Middle frontal gyrus (tissue), 1 donor: ENCODE measurements at regions not wholly inside any gene's neighbourhood (a gene's known extent, or its start where the extent isn't known, plus 50 kb on each side); places are given as distances from the start of the nearest gene placed in this dataset.

Experiments
- DNase-seq: peaks from one replicate; pipeline ENCODE4 v3.0.0-alpha.2; 2015; ENCODE audit warnings: low spot score; ENCODE audit errors: extremely low spot score

DNA sequence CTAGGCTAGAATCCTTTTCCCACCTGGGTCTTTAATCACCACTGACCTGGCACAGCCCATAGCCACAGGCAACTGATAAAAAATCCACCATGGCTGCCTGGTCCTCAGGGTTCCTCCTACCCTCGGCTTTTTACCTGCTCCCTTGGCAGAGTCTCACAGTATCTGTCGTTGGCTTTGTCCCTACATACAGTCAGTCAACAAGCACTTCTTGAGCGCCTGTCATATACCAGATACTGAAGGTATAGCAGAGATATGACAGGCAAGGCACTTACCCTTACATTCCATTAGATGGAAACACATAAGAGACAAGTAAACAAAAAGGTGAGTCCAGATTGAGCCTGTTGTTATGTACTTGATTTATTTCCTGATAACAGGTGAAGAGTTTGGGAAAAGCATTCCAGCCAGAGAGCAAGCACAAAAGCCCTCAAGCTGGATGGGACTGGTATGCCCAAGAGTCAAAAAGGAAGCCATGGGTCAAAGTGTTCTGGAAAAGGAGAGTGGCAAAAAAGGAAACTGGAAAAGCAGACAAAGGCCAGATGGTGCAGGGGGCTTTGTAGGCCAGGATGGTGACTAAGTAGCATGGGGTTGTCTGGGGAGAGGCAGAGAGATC, 247.0 kb downstream of the CHD9NB start:
- no peak for DNase-seq

DNA sequence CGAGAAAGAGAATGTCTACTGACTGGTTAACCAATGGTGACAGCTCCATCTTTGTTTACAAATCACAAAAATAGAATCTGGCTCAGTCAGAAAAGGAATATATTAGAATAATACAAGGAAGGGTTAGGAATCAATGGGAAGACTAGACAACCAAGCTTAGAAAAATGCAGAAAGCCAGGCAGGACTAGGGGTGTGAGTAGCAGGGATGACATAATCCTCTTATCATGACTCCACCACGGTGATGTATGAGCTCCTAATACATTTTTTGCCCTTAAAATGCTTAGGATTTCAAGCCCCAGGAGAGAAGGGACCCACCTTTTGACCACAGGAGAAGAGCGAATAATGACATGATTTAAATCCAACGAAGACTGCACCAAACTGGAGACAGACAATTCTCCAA, 252.3 kb downstream of the CHD9NB start:
- no peak for DNase-seq

DNA sequence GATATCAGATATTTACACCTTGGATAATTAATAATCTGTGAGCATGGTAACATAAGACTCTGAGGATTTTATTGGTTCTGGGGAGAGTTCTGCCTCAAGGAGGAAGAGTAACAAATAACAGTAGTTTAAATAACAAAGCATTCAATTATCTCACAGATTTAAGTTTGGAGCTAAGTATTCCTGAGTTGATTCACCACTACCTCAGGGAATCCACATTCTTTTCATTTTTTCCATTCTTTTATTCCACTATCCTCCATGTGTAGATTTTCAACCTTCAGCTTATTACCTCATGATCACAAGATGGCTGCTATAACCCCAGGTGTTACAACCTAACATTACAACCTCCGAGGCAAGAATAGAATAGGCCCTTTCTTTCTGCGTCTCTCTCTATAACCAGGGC, 252.2 kb upstream of the TOX3 start:
- no peak for DNase-seq

DNA sequence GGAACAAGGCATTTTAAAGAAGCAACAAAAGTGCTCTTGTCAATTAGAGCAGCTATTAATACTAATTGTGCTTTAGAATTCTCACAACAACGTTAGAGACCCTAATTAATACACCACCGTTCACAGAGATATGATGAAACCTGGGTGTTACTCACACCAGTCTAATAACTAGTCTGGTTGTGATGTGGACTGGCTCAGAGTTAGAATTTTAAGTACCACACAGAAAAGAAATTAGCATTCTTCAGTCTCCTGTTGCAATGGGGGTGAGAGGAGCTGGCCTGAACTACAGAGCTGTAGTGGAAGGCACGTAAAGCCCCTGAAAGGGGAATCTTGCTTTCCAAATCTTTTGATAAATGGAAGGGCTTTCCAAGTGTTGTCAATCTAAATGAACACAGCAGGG, 240.8 kb upstream of the TOX3 start:
- no peak for DNase-seq

DNA sequence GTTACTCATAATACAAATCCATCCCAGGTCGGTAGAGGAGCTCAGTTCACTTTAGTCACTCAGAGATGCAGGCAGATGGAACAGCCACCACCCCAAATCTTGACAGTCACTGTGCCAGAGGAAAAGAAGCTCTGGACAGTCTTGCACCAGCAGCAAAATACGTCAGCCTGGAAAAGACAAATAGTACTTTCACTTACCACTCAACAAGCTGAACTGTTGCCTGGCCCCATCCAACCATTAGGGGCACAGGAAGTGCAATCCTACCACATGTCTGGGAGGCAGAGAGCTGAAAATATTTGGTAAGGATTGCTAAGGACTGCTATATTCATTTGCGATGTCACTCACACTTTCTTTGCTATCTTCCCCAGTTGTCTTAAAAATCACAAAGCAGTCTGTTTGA, 239.1 kb upstream of the TOX3 start:
- DNase-seq, result no peak

DNA sequence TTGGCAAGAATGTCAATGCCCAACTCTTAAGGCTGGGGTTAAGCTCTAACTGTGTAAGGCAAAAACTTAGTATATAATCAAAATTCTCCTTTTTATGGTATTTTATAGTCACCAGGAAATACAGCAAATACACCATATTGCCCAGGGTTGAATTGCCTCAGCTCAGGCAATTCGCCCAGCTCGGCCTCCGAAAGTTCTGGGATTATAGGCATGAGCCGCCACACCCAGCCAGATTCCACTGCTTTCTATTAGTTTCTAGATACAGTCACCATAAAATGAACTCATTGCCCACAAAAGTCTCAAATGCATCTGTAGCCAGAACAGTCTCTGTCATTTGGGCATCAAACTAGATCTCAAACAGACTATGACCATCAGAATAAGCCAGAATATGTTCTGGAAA, 238.7 kb upstream of the TOX3 start:
- DNase-seq, result no peak

DNA sequence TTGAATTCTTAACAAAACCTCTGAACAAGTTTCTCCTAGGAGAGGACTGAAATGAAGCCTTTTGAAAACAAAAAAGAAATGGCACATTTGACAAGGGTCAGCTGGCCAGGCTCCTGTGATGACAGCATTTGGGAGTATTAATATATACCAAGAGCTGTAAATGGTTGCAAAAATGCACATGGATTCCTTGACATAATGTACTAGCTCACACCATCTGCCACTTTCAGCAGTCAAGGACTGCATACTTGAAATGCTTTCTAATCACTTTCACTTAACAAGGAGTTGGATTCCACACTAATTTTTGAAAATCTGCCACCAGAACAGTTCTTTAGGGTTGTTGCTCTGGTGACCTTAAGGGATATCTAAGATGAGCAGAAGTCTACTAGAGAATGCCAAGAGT, 236.7 kb upstream of the TOX3 start:
- DNase-seq, result no peak

DNA sequence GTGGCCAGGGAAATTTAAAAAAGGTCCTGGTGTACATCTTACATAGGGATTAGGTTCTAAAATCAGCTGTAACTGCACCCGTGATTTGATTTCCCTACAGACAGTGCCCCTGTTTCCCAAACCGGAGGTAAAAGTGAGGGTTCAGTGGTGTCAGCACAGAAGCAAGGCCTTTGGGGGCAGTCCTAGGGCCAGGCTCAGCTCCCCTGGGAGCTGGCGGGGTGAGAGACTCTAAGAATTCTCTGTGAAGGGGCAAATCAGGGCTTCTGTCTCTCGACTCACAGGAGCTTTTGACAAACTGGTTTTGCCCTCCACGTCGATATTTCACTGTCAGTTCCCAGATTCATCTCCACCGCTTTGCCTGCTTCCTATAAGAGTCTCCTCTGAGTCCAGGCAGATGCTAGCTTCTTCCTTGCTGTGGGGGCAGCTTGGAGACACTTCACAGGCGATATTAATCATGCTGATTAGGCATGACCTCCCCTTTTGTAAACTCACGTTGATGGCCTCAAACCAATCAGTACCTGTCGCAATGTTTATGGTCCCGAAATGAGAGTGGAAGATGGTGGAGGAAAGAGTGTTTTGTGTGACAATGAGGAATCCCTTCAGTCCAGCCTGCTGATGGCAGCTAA, 234.2 kb upstream of the TOX3 start:
- no peak for DNase-seq

DNA sequence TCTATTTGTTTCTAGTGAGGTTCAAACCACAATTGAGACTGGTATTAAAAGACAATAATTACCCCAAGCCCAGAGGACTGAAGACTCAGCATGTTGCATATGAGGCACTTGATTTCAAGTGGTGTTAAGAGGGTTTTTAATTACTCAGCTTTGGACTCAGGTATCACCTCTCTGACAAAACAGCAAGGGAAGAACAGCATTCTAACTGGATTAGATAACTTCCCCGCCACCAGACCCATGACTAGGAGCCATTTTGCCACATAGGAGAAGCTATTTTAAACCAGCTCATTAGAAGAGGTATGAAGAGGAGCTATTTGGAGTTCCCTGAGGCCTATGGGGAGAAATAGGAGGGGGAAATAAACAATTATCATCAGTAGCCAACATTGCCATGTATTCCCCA, 226.1 kb upstream of the TOX3 start:
- no peak for DNase-seq

DNA sequence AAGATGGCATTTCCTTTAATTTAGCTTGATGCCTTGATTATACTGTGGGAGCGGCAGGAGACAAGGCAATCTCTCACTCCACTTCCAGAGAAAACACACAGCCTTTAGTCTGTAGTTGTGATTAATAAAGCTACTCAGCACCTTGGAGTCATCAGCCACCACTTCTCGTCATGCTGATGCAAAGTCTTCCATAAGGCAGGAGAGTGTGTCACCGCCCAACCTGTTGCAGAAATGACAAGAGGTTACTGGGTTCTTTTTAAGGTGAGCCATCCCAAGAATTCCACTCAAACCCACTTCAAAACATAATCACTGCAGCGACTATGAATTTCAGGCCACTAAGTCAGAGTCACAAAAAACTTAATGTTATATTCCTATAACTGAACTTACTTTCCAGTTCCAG, 223.9 kb upstream of the TOX3 start:
- no peak for DNase-seq

DNA sequence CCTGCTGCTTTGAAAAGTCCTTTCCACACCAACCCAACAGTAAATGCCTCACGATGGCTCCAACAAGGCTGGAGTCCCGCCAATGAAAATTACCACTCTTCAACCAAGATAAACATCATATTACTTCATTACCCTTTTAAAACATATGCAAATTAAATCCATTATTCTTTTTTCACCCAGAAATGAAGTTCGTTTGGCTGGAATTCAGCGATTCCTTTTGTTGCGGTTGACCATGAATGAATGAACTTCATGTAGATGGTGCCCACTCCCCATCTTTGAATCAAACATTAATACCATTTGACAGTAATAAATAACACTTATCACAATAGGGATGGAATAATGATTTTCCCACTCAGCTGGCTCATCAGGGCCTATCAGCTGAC, 211.5 kb upstream of the TOX3 start:
- DNase-seq, result no peak

DNA sequence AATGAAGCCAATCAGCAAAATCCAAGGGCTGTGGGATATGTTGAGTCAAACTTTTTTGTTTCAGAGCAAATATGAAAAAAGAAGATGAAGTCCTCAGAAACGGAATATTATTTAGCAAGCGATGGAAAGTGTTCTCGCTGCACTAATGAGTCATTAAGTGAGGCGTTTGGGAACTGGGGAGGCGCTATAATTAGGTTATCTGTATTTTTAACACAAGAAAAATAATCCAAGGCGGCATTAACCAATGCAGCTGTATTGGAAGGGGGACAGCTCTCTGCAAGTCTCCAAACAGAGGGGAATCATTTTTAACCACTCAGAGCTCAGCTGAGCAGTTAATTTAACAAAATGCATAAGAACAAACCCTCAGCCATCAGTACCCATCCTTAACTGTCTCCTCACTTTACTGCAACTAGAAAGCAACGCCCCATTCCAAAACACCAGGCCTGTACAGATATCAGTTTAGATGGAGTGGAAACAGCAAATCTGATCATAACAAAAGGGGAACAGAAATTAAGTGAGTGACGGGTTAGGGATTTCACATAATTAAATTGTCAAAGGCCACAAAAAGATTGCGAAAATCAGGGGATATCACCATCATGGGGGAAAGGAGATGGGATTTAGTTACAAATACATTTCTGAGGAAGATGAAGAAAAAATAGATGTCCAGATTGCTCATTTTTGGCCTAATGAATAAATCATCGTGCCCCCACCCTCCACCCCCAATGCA, 211.0 kb upstream of the TOX3 start:
- no peak for DNase-seq

DNA sequence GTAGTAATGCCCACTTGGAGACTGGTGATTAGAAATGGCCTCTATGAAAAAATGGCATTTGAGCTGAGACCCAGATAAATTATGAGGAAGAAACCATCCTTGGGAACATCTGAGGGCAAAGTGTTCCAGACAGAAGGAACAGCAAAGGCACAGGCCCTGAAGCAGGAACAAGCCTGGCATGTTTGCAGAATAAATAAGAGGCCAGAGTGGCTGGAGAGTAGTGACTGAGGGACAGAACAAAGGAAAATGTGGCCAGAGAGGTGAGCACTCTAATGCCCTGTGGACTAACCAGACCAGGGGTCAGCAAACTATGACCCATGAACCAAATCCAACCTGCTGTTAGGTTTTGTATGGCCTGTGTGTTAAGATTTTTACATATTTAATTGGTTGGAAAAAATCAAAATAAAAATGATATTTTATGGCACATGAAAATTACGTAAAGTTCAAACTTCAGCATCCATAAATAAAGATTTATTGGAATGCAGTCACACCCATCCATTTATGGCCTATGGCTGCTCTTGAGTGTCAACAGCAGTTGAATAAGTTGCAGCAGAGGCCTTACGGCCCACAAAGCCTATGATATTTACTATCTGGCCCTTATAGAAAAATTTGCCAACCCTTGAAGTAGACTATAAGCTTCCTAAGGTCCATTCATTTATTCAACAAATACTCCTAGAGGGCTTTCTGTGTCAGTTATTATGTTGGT, 210.0 kb upstream of the TOX3 start:
- DNase-seq, result no peak

DNA sequence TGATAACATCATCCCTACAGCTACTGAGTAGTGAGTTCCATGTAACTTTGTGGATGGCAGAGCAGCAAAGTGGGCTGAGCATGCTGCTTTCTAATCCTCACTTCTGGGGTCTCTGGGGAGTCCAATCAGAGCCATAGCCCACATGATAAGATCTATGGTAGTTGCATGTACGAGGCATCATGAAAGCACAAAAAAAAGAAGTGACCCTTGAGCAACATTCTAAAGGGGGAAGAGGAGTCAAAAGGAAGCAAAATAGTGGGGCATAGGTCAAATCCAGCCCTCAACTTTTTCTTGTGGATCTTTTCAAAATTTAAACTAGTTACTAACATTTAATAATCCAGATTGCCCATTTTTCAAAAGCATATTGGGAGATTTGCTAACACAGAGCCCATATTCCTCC, 208.5 kb upstream of the TOX3 start:
- DNase-seq, result no peak

DNA sequence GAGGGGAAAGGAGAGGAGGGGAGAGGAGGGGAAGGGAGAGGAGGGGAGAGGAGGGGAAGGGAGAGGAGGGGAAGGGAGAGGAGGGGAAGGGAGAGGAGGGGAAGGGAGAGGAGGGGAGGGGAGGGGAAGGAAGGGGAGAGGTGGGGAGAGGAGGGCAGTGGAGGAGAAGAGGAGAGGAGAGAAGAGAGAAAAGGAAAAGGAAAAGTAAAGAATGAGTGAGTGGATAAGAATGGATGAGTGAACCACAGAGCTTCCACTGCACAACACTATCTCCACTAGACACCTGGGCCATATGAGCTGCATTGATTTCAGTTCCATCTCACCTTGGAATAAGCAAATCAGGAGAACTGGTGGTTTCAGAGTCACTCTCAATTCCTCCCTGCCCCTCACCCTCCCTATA, 204.1 kb upstream of the TOX3 start:
- DNase-seq, result no peak

DNA sequence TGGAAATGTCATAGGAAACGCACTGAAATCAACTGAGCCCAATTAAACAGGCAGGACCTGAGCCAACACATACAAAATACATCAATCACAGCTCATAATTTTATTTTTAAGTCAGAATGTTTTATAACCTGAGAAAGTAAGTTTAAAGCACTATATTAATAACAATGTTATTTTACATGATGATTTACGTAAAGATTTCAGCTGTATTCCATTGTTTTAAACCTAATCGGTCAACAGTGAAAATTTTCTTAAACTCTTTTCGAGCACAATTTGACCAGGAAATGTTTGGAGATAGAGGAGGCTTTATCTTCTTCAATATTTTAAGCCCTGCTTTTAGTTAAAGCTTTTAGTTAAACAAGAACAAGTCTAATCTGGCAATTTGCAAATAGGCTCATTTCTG, 201.8 kb upstream of the TOX3 start:
- no peak for DNase-seq

DNA sequence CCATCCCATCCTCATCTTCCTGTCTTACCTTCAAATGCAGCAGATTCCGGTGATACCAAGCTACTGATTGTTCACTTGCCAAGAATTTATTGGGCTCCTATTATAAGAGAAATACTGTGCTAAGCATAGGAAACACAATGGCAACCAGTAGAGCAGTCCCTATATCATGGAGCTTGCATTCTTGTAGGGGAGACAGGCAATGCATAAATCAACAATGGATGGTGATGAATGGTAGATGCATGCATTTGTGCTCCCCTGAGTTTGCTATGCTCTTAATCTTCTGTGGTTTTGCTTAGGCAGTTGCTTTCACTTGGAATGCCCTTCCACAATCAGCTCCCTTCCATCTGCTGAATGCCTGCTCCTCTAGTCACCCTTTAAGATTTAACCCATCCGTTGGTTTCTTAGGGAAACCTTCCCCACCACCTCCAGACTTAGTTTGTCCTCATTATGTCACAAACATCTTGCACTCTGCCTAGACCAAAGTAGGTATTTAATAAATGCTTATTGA, 200.2 kb upstream of the TOX3 start:
- DNase-seq, result no peak

DNA sequence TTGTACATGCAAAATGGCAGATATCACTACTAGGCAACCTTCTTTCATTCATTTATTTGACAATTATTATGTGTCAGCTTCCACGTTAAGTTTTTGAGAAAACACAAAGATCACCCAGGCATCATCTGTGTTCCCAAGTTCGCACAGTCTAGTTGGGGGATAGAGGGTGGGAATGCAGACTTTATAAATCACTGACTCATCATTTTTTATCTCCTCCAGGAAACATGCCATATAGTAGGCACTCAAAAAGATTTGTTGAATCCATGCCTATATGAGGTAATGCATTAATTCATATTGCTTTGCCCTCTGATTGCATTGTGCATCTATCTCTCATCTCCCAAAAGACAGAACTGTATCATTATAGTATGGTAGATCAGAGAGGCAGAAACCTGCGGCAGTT, 196.8 kb upstream of the TOX3 start:
- DNase-seq, result no peak

DNA sequence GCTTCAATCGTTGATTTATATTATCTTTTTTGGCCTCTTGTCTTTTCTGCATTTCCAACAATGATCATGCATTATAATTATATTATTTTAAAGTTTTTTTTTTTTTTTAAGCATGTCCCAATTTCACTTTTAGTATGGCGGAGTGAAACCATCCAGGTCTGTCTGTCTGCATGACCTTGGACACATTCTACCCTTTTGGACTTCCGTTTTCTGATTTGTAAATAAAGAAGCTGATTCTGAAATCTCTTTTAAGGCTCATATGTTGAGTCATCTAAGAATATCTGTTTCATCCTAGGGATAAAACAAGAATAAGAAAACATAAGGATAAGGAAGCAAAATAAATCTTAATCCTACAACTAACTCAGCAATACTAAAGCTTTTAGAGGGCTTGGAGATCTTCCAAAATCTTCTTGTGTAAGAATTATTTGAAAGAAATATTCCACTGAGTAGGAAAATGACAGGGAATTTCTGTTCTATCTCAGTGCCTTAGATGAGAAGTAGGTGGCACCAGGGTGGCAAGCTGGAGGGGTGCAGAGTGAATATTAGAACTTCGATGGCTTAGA, 195.7 kb upstream of the TOX3 start:
- no peak for DNase-seq

DNA sequence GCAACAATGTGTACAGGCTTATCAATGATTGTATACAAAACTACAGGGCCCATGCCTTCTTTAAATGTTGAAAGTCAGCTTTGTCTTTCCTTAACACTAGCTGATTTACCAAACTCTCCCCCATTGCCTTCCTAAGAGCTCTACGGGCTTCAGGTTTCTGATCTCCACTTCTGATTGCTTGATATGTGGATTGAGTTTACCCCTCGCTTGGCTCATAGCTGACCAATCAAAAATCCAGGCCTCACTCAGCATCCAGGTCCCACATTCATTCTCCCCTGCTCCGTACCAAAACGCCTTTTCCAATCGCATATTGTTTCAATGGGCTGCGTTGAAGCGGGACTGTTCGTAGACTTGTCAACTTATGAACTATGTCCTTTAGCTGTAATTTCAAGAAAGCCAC, 195.1 kb upstream of the TOX3 start:
- no peak for DNase-seq

DNA sequence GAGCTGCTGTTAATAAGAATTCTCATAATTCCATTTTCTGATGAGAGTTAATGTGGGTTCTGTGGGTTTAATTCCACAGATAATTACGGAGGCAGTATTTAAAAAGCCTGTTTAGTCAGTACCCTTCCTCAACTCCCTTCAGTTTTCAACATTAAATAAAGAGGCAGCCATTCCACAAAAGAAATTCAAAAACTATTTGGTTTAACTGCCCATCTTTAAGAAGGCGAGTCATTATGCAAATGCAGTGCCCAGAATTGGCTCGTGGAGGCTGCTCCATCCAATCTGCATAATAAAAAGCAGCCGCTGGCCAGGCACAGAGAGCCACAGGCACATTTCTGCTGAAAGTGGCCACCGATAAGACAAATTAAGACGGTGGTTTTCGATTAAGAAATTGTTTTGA, 194.4 kb upstream of the TOX3 start:
- no peak for DNase-seq

DNA sequence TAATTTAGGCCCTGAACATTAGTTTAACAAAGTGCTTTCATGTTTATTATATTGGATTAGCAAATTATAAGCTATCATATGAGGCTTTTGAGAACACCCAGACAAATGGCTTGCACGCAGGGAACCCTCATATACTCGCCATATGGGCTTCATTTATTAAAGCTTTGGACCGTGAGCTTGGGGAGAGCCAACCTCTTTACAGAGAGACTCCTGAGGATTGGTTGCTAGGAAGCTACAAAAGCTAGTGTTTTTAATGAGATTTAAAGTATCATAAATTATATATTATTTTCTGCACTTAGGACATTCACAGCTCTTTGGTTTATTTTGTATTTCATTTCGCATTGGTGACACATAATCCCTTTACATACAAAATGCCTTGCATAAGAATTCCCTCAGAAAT, 193.8 kb upstream of the TOX3 start:
- DNase-seq, result no peak
